ENCODE measurements at regions not wholly inside any gene's neighbourhood (a gene's known extent, or its start where the extent isn't known, plus 50 kb on each side); places are given as distances from the start of the nearest gene placed in this dataset.
"Not testable (repeated sequence)": the region's sequence is repeated elsewhere in the genome, so short reads cannot be mapped to it uniquely, and the experiment has no call there.

- FAIRE-seq; DNase-seq (ENCODE audit: insufficient read length, low spot score): not testable (repeated sequence)
Observed at GRCh38 chr15:24108349-24108748, 421.2 kb upstream of the NDN start.

- FAIRE-seq: not testable (repeated sequence)
Observed at GRCh38 chr15:24139622-24140021, 452.5 kb upstream of the NDN start.

GRCh38 chr15:24145070-24145469 is 458.0 kb upstream of the NDN start:
- FAIRE-seq; DNase-seq (ENCODE audit: insufficient read length, low spot score): not testable (repeated sequence)

More at GRCh38 chr15:24139622-24140021, 452.5 kb upstream of the NDN start:
- DNase-seq (ENCODE audit: insufficient read length, low spot score): not testable (repeated sequence)

- DNase-seq (ENCODE audit: insufficient read length, low spot score): no peak
- FAIRE-seq: no peak
Observed at GRCh38 chr15:24146251-24146650, 459.1 kb upstream of the NDN start.

GRCh38 chr15:24150542-24150941 is 463.4 kb upstream of the NDN start:
- FAIRE-seq (no peak), DNase-seq (ENCODE audit: insufficient read length, low spot score) (no peak)

GRCh38 chr15:24158306-24158705 is 471.2 kb upstream of the NDN start:
- not testable (repeated sequence) for FAIRE-seq; DNase-seq (ENCODE audit: insufficient read length, low spot score)

- FAIRE-seq: not testable (repeated sequence)
Observed at GRCh38 chr15:24165512-24165911, 478.4 kb upstream of the NDN start.

GRCh38 chr15:24202297-24202696 is 473.3 kb upstream of the NPAP1 start:
- DNase-seq (ENCODE audit: insufficient read length, low spot score); FAIRE-seq: not testable (repeated sequence)

More at GRCh38 chr15:24165512-24165911, 478.4 kb upstream of the NDN start:
- DNase-seq (ENCODE audit: insufficient read length, low spot score): not testable (repeated sequence)

- FAIRE-seq; DNase-seq (ENCODE audit: insufficient read length, low spot score): not testable (repeated sequence)
Observed at GRCh38 chr15:24211742-24212476, 463.7 kb upstream of the NPAP1 start.

- FAIRE-seq: no peak
- no peak for DNase-seq (ENCODE audit: insufficient read length, low spot score)
Observed at GRCh38 chr15:24223739-24224138, 451.8 kb upstream of the NPAP1 start.

- FAIRE-seq: no peak
- DNase-seq (ENCODE audit: insufficient read length, low spot score): no peak
Observed at GRCh38 chr15:24224161-24224560, 451.4 kb upstream of the NPAP1 start.

- not testable (repeated sequence) for FAIRE-seq; DNase-seq (ENCODE audit: insufficient read length, low spot score)
Observed at GRCh38 chr15:24228922-24229321, 446.7 kb upstream of the NPAP1 start.

- FAIRE-seq; DNase-seq (ENCODE audit: insufficient read length, low spot score): not testable (repeated sequence)
Observed at GRCh38 chr15:24233134-24233533, 442.4 kb upstream of the NPAP1 start.

- not testable (repeated sequence) for DNase-seq (ENCODE audit: insufficient read length, low spot score); FAIRE-seq
Observed at GRCh38 chr15:24240580-24240979, 435.0 kb upstream of the NPAP1 start.

- not testable (repeated sequence) for DNase-seq (ENCODE audit: insufficient read length, low spot score); FAIRE-seq
Observed at GRCh38 chr15:24259106-24259505, 416.5 kb upstream of the NPAP1 start.

- not testable (repeated sequence) for FAIRE-seq; DNase-seq (ENCODE audit: insufficient read length, low spot score)
Observed at GRCh38 chr15:24260407-24260806, 415.2 kb upstream of the NPAP1 start.

GRCh38 chr15:24260854-24261253 is 414.7 kb upstream of the NPAP1 start:
- not testable (repeated sequence) for FAIRE-seq; DNase-seq (ENCODE audit: insufficient read length, low spot score)

GRCh38 chr15:24268536-24269165 is 406.9 kb upstream of the NPAP1 start:
- not testable (repeated sequence) for DNase-seq (ENCODE audit: insufficient read length, low spot score); FAIRE-seq

GRCh38 chr15:24269166-24269571 is 406.4 kb upstream of the NPAP1 start:
- no peak for FAIRE-seq
- no peak for DNase-seq (ENCODE audit: insufficient read length, low spot score)

- FAIRE-seq (no peak), DNase-seq (ENCODE audit: insufficient read length, low spot score) (no peak)
Observed at GRCh38 chr15:24269923-24270322, 405.7 kb upstream of the NPAP1 start.

GRCh38 chr15:24271496-24272244 is 403.9 kb upstream of the NPAP1 start:
- not testable (repeated sequence) for FAIRE-seq; DNase-seq (ENCODE audit: insufficient read length, low spot score)

Measured in GM19239 (cell line).